Parathyroid adenoma (tissue), 2 donors: ENCODE measurements at regions not wholly inside any gene's neighbourhood (a gene's known extent, or its start where the extent isn't known, plus 50 kb on each side); places are given as distances from the start of the nearest gene placed in this dataset.
"Not testable (repeated sequence)": the region's sequence is repeated elsewhere in the genome, so short reads cannot be mapped to it uniquely, and the experiment has no call there.

Experiments used
- H2AFZ ChIP-seq: fragments of 300-600 bp; sonication (generic); one replicate; pipeline ENCODE4 v1.7.0; 2017; ENCODE audit warnings: antibody characterized with exemption, mild to moderate bottlenecking
- H3K27ac ChIP-seq: fragments of 300-600 bp; sonication (generic); one replicate; pipeline ENCODE4 v1.7.0; 2017
- H3K27me3 ChIP-seq: fragments of 300-600 bp; sonication (generic); one replicate; pipeline ENCODE4 v1.7.0; 2017; ENCODE audit warnings: low read length; ENCODE audit not compliant: control insufficient read depth, insufficient read depth
- H3K36me3 ChIP-seq: fragments of 300-600 bp; sonication (generic); one replicate; pipeline ENCODE4 v1.7.0; 2017; ENCODE audit warnings: low read length; ENCODE audit not compliant: control insufficient read depth, insufficient read depth
- H3K4me1 ChIP-seq: fragments of 300-600 bp; sonication (generic); one replicate; pipeline ENCODE4 v1.7.0; 2017; ENCODE audit warnings: control low read depth
- H3K4me2 ChIP-seq: fragments of 300-600 bp; sonication (generic); one replicate; pipeline ENCODE4 v1.7.0; 2017; ENCODE audit warnings: low read length
- H3K4me3 ChIP-seq: fragments of 300-600 bp; sonication (generic); one replicate; pipeline ENCODE4 v1.7.0; 2017; ENCODE audit warnings: low read depth, low read length
- H3K79me2 ChIP-seq: fragments of 300-600 bp; sonication (generic); one replicate; pipeline ENCODE4 v1.7.0; 2017; ENCODE audit warnings: control low read depth
- H3K9ac ChIP-seq: fragments of 300-600 bp; sonication (generic); one replicate; pipeline ENCODE4 v1.7.0; 2017; ENCODE audit warnings: mild to moderate bottlenecking
- H3K9me3 ChIP-seq: fragments of 300-600 bp; sonication (generic); one replicate; pipeline ENCODE4 v1.7.0; 2017; ENCODE audit warnings: low read length; ENCODE audit not compliant: control insufficient read depth
- CTCF ChIP-seq: fragments of 300-600 bp; sonication (generic); IDR thresholded peaks from one replicate; pipeline ENCODE4 v1.7.0; 2017; ENCODE audit warnings: antibody characterized with exemption, mild to moderate bottlenecking
- donor health status: primary hyperparathyroidism.

GRCh38 chr3:20974396-20974795 is 776.6 kb downstream of the ZNF385D start:
- no peaks in the 10 kb centered on the region for H3K4me1 ChIP-seq
- no peak overlapping the region for H3K4me2 ChIP-seq
- no peaks in the 10 kb centered on the region for H3K27me3 ChIP-seq
- no peaks in the 10 kb centered on the region for H3K79me2 ChIP-seq
- no peaks in the 10 kb centered on the region for H3K36me3 ChIP-seq
- no peaks in the 10 kb centered on the region for H3K9me3 ChIP-seq
- no peak overlapping the region for H3K4me3 ChIP-seq
- no peak overlapping the region for H3K9ac ChIP-seq
- TF ChIP-seq CTCF, result no peak
- no peak overlapping the region for H3K27ac ChIP-seq
- no peak overlapping the region for H2AFZ ChIP-seq

GRCh38 chr3:20970807-20971206 is 780.2 kb downstream of the ZNF385D start:
- H3K4me3 ChIP-seq, H2AFZ ChIP-seq, H3K9me3 ChIP-seq, H3K27ac ChIP-seq, H3K9ac ChIP-seq, H3K79me2 ChIP-seq, H3K36me3 ChIP-seq, H3K27me3 ChIP-seq, H3K4me1 ChIP-seq, H3K4me2 ChIP-seq: not testable (repeated sequence)

- H3K4me2 ChIP-seq, H3K27me3 ChIP-seq, H2AFZ ChIP-seq, H3K36me3 ChIP-seq, H3K4me1 ChIP-seq, H3K9me3 ChIP-seq, H3K4me3 ChIP-seq, H3K9ac ChIP-seq, H3K79me2 ChIP-seq, H3K27ac ChIP-seq: not testable (repeated sequence)
Measured at GRCh38 chr3:20967485-20967884, 781.5 kb upstream of the SGO1 start.

- TF ChIP-seq CTCF, result no peak
- H3K4me1 ChIP-seq, result no peaks in the 10 kb centered on the region
- no peak overlapping the region for H2AFZ ChIP-seq
- no peaks in the 10 kb centered on the region for H3K79me2 ChIP-seq
- H3K36me3 ChIP-seq, result no peaks in the 10 kb centered on the region
- H3K4me3 ChIP-seq, result no peak overlapping the region
- no peaks in the 10 kb centered on the region for H3K27me3 ChIP-seq
- H3K9ac ChIP-seq, result no peak overlapping the region
- no peak overlapping the region for H3K27ac ChIP-seq
- no peaks in the 10 kb centered on the region for H3K9me3 ChIP-seq
- H3K4me2 ChIP-seq, result no peak overlapping the region
Measured at GRCh38 chr3:20958161-20958560, 772.2 kb upstream of the SGO1 start.

GRCh38 chr3:20945892-20946291 is 759.9 kb upstream of the SGO1 start:
- Histone ChIP-seq H3K4me1 (no peaks in the 10 kb centered on the region), H3K4me3 (no peak overlapping the region), H3K27me3 (no peaks in the 10 kb centered on the region), H3K4me2 (no peak overlapping the region), H3K36me3 (no peaks in the 10 kb centered on the region), H3K27ac (no peak overlapping the region), H2AFZ (no peak overlapping the region), H3K79me2 (no peaks in the 10 kb centered on the region), H3K9me3 (no peaks in the 10 kb centered on the region), H3K9ac (no peak overlapping the region)
- TF ChIP-seq CTCF, result no peak

- Histone ChIP-seq H3K4me1 (no peaks in the 10 kb centered on the region), H3K27ac (no peak overlapping the region), H3K9me3 (no peaks in the 10 kb centered on the region), H3K36me3 (no peaks in the 10 kb centered on the region), H3K79me2 (no peaks in the 10 kb centered on the region), H3K4me3 (no peak overlapping the region), H3K27me3 (no peaks in the 10 kb centered on the region), H3K4me2 (no peak overlapping the region), H3K9ac (no peak overlapping the region), H2AFZ (no peak overlapping the region)
- no peak for TF ChIP-seq CTCF
Measured at GRCh38 chr3:20935791-20936190, 749.8 kb upstream of the SGO1 start.
